ENCODE measurements at regions not wholly inside any gene's neighbourhood (a gene's known extent, or its start where the extent isn't known, plus 50 kb on each side); places are given as distances from the start of the nearest gene placed in this dataset.
"Not testable (repeated sequence)": the region's sequence is repeated elsewhere in the genome, so short reads cannot be mapped to it uniquely, and the experiment has no call there.

DNA sequence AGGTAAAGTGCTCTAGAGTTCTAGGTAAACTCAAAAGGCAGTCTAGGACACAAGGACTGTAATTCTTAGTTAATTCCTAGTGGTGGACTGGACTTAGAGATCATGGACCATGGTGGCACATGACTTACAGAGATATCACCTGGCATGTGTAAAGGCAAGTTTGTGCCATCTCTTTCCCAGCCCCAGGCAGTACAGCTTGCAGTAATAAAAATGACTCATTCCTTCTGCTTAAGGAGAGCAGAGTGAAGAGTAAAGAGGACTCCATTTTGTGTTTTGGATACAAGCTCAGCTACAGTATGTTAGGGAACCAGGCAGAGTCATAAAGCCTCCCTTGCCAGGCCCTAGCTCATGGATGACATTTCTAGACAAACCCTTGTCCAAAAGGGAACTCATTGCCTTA, 629.9 kb downstream of the JRKL start:
- DNase-seq (ENCODE audit: low spot score) = no peak

DNA sequence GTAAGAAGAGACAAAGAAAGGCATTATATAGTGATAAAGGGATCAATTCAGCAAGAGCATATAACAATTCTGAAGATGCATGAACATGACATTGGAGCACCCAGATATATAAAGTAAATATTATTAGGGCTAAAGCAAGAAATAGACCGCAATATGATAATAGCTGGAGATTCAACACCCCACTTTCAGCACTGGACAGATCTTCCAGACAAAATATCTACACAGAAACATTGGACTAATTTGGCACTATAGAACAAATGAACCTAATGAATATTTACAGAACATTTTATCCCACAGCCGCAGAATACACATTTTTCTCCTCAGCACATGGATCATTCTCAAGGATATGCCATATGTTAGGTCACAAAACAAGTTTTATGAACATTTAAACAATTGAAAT, 633.1 kb downstream of the JRKL start:
- DNase-seq (ENCODE audit: low spot score) = no peak

DNA sequence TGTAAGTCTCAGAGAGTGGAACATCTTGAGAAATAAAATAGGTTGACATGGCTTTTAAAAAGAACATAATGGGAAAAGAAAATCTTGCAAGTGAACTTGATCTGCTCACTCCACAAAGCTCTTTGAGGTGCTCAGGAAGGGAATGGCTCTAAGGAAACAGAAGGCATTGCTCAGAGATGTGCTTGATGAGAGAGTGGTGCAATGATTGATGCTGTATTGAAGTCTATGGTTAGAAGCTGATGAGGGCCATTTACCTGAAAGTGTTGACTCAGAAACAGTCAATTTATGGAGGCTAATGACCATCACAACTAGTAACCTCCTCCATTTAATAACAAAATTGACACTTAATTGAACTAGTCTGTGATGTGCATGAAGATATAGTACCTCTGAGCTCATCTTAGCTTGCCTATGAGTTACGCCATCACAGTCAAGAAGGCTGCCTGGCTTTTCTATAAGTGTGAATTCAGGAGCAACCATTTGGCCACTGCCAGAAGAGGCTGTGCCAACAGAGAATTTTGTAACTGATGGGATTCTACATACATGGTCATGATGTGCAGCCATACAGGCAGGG, 639.1 kb downstream of the JRKL start:
- DNase-seq (ENCODE audit: low spot score) = no peak

DNA sequence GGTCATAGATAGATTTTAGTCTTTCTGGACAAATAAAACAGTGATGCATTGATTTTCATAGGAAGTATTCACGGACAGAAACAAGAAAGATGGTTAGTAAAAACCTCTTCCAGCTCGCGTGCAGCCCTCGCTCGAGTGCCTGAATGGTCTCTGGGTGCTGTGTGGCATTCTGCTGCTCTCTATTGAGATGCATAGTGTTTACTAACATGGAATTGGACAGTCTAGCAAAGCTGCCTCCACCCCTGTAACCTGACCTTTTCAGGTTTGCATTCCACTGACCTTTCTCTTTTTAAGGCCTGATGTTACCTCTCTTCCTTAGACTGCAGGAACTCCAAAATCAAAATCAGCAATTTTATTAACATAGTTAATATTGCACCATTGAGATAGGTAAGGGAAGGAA, 643.4 kb downstream of the JRKL start:
- DNase-seq (ENCODE audit: low spot score) = no peak

DNA sequence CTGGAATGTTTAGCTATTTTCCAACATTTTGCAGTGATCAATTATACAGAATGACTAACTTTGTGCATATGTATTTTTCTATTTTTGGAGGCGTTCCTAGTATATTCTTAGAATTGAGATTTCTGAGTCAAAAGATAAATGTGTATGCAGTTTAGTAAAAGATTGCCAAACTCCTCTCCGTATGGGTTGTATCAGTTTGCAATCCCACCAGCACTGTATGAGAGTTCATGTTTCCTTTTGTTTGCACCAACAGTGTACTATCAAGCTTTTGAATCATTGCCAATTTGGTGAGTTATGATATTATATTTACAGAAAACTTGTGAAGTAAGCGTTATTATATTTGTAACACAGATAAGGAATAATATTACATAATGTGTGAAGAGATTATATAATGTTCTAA, 658.7 kb downstream of the JRKL start:
- DNase-seq (ENCODE audit: low spot score) = no peak

DNA sequence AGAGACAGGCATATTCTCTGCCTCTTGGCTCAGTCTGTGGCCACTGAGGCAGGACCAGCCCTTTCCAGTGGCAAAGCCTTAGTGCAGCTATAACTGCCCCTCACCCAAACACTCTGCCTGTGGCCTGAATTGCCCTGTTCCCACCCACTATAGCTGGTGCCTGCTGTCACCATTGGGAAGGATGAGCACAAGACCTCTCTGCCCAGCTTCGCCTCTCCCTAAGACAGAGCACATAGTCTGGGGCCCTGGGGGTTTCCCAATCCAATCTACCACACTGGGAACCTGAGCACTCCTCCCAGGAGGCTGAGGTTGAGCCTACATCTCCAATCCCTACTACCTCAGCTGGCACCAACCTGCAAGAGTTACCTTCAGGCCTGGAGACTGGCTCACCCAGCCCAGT, 670.4 kb downstream of the JRKL start:
- DNase-seq (ENCODE audit: low spot score) = no peak

DNA sequence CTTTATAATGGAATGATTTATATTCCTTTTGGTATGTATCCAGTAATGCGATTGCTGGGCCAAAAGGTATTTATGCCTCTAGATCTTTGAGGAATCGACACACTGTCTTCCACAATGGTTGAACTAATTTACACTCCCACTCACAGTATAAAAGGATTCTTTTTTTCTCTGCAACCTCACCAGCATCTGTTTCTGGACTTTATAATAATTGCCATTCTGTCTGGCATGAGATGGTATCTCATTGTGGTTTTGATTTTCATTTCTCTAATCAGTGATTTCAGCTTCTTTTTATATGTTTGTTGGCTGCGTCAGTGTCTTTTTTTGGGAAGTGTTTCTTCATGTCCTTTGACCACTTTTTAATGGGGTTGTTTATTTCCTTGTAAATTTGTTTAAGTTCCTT, 679.3 kb downstream of the JRKL start:
- no peak for DNase-seq (ENCODE audit: low spot score)

DNA sequence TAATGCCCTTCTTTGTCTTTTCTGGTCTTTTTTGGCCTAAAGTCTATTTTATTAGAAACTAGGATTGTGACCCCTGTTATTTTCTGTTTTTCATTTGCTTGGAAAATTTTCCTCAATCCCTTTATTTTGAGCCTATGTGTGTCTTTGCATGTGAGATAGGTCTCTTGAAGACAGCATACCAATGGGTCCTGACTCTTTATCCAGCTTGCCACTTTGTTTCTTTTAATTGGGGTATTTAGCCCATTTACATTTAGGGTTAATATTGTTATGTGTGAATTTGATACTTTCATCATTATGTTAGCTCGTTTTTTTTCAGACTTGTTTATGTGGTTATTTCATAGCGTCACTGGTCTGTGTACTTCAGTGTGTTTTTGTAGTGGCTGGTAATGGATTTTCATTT, 682.6 kb downstream of the JRKL start:
- no peak for DNase-seq (ENCODE audit: low spot score)

DNA sequence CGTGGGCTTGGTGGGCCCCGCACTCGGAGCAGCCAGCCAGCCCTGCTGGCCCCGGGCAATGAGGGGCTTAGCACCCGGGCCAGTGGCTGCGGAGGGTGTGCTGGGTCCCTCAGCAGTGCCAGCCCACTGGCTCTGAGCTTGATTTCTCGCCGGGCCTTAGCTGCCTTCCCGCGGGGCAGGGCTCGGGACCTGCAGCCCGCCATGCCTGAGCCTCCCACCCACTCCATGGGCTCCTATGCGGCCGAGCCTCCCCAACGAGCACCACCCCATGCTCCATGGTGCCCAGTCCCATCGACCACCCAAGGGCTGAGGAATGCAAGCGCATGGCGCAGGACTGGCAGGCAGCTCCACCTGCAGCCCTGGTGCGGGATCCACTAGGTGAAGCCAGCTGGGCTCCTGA, 686.9 kb downstream of the JRKL start:
- DNase-seq (ENCODE audit: low spot score) = not testable (repeated sequence)

DNA sequence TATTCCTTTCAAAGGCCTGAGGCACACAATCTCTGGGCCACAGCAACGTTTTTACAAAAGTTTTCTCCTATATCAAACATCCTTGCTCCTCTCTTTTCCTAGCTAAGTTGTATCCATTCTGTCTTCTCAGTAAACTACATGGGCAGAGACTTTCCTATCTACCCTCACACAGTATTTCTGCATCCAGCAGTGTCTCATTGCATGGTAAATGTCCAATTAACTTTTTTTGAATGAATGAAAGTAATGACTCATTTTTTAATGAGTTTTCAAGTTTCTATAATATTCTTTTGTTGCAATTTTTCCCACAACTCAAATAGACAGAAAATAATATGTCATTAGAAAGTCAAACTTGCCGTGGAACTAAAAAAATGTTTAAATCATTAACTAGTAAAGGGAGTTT, 688.6 kb downstream of the JRKL start:
- DNase-seq (ENCODE audit: low spot score) = no peak

DNA sequence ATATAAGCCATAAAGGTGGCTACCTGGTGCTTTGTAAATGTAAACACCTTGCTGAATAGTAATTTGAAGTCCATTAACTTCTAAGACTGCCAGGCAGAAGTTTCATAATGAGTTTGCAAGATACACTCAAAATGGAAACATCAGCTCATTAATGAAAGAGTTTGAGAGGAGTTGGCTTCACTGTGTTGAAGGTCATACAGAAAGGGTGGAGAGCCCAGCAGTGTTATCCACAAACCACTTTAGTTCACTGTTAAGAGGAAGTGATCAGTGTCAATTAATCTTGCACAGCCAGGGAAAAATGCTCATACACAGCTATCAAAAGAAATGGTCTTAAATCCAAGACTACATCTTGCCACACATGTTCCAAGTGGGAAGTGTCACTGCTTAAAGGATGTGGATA, 689.4 kb downstream of the JRKL start:
- no peak for DNase-seq (ENCODE audit: low spot score)

DNA sequence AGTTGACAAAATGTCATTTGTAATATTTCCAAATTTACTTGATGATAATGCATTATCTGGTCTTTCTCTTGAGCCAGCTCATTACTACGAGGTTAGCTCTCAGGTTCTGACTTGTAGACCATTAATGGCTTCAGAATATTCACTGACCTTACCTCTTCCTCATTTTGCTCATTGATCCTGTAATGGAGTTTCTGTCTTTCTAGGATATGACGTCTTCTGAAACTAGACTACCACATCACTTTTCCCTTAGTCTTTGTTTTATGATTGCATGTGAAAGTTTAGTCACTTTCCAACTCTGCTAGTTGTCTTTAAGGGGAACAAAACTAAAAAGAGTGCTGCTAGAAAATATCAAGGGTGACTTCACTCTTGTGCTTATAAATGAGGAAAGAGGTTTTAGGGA, 697.6 kb downstream of the JRKL start:
- no peak for DNase-seq (ENCODE audit: low spot score)

DNA sequence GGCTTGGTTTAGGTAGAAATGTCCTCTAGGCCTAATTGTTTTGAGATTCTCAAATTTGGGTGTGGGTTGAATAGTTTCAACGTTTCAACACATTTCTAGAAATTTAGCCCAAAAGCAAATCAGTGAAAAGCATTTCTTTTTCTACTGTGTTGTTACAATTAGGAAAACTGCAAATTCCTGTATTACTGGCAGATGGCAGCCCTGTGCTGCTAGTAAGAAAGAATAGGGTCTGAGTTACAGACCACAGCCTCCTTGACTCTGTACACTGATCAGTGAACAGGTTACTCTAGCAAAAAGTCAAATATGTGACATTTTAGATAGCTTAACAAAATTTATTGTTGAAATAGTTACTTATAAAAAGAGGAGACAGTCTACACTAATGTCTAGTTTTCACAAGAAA, 703.0 kb downstream of the JRKL start:
- DNase-seq (ENCODE audit: low spot score) = no peak

DNA sequence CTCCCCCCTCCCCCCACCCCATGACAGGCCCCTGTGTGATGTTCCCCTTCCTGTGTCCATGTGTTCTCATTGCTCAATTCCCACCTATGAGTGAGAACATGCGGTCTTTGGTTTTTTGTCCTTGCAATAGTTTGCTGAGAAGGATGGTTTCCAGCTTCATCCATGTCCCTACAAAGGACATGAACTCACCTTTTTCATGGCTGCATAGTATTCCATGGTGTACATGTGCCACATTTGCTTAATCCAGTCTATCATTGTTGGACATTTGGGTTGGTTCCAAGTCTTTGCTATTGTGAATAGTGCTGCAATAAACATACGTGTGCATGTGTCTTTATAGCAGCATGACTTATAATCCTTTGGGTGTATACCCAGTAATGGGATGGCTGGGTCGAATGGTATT, 712.4 kb downstream of the JRKL start:
- DNase-seq (ENCODE audit: low spot score) = not testable (repeated sequence)

DNA sequence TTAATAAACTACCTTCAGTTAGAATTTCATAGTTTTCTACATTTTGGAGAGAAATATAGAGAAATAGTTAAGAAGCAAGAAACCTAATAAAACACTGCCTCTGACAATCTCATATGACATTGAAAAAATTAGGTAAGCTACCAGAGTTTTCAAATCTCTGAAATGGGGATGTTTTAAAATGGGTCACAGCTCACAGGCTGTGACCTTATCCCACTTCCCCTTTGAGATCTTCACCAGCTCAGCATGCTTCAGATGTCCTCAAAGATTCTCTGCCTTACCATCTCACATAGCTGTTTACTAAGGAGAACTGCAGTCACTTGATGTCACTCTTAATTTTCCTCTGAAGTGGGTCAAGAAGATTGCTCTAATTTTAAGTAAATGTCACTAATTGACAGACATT, 717.8 kb downstream of the JRKL start:
- no peak for DNase-seq (ENCODE audit: low spot score)

DNA sequence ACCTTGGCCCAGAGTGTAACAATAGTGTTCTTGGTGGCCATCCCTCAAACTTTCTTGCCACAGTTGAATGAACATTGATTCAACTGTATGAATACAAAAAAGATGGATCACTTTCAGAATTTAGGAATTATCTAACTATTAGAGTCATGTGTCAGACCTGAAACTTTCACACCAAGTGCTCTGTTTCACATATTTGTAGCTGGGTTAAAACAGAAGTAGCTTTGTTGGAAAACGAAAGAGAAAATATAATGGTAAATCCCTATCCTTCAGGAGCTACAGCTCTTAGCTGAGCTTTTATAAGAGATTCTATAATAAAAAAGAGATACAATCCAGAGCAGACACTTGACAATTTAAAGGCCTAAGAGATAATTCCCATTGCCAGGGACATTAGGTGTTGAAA, 719.3 kb downstream of the JRKL start:
- DNase-seq (ENCODE audit: low spot score) = no peak

DNA sequence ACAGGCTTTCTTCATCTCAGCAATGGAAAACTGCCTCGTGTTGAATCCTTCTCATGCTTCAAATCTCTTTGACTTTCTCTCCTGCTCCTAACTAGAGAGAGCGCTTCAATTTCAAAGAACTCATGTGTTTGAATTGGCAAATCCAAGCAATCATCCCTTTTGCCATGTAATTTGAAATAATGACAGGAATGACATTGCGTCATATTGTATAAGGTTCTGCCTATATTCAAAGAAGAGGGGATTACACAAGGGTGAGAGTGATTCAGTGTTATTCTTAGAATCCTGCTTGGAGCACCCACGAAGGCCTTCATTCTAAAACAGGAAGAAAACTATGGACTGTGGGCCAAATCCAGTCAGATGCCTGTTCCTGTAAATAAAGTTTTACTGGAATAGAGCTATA, 720.6 kb downstream of the JRKL start:
- no peak for DNase-seq (ENCODE audit: low spot score)

DNA sequence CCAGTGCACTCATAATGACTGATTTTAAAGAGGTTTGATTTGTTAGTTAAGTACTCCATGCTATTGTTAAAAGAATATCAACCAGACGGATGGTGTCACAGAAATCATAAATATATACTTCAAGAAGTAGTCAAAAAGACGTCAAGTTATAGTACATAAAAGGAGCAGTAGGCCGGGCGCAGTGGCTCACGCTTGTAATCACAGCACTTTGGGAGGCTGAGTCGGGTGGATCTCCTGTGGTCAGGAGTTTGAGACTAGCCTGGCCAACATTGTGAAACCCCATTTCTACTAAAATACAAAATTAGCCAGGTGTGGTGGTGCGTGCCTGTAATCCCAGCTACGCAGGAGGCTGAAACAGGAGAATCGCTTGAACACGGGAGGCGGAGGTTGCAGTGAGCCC, 721.7 kb downstream of the JRKL start:
- DNase-seq (ENCODE audit: low spot score) = no peak

DNA sequence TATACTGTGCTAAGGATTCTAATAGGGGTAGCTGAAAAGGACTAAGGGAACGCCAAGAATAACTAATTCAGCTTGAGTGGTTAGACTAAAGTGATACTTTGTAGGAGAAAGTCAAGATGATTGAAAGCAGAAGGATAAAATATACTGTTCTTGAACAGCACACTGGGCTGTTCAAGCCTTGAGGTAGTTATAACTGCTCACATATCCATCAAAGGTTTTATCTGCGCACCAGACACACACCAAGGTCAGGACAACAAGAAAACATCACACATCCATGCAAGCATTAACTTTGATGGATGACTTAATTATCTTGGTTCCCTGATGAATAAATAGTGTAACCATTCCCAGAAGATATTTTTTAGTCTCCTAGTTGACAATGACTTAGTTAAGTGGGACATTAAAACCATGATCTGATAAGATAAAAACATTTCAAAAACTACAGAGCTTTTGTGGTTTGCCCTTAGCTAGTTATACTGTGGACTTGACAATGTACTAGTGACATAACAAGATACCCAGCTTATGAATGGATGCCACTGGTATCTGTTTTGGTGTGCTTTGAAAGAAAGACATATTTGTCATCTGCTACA, 728.9 kb downstream of the JRKL start:
- no peak for DNase-seq (ENCODE audit: low spot score)

DNA sequence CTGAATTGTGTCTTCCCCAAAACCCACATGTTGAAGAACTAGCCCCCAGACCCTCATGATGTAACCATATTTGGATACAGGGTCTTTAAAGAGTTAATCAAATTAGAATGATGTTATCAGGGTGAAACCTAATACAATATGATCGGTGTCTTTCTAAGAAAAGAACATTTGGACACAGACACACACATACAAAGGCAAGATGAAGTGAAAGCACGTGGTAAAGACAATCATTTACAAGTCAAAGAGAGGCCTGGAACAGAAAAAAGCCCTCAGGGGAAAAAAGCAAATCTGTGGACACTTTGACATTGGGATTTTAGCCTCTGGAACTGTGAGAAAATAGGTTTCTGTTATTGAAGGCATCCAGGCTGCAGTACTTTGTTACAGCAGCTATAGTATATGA, 733.4 kb downstream of the JRKL start:
- no peak for DNase-seq (ENCODE audit: low spot score)

DNA sequence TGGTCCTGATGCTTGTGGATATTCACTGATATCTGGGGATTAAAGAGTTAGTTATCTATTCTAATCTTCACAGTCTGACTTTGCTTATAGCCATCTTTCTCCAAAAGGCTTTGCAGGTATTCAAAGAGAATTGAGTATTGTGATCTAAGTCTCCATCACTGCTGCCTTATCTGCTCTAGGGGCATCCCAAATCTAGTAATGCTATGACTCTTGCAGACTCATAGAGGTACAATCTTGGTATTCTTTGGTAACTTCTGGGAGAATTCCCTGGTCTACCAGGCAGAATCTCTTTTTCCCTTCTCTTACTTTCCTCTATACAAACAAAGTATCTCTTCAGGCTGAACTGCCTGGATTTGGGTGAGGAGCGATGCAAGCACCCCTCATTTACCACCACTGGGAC, 746.3 kb downstream of the JRKL start:
- DNase-seq (ENCODE audit: low spot score) = no peak

DNA sequence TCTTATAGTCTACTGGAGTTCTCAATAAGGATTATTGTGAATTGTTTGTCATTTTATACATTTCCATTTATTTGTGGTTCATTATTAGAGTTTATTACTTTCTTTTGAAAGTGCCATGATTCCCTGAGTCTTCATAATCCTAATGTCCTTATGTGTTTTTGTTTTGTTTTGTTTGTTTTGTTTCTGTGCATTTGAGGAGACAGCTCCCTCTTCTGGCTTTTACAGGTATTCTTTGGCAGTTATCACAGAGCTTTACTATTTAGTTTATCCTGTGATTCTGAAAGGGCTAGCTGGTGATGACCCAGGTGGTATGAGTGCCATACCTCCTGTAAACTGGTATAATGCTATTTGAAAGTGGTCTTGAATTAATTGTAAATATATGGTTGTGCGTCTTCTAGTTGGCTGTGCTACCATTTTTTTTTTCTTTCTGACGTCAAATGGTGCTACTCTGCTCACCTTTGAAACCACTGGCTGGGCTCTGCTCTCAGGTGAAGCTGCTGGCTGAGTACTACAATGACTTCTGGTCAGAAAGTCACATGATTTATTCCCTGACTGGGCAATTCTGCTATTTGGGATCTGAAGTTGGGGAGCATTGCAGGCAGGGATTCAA, 751.2 kb downstream of the JRKL start:
- no peak for DNase-seq (ENCODE audit: low spot score)

DNA sequence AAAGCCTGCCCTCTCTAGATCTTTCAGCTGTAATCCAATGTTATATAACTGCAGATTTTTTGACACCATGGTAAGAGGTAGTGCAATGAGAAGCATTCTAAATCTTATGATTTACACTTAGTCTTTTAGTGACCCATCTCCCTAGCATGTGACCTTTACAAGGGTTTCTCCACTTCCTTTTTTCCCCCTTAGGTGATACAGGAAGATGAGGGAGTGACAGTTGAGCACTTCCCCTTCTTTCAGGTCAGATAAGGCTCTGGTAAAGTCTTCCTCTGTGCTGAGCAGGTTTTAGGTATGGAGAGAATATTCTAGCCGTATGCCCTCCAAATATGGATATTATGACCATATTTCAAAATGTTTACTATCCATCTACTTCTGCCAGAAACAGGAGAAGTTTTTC, 753.6 kb downstream of the JRKL start:
- no peak for DNase-seq (ENCODE audit: low spot score)

DNA sequence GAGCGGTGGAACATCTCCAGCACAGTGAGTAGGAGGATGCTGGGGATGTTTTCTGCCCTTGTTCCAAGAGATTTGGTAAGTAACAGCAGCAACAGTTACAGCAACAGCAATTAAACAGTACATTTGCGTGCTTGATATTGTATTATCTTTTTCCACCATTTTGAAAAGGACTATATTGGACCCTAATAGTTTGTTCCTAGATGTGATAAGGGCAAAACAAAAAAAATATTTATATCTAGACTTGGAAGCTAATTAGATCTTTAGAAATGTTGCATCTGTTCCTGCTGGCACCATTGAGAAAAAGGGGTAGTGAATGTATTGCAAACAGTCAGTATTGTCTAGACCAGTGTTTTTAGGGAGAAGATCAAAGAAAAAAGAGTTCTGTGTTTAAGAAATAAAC, 759.9 kb downstream of the JRKL start:
- no peak for DNase-seq (ENCODE audit: low spot score)
